ENCODE measurements at regions not wholly inside any gene's neighbourhood (a gene's known extent, or its start where the extent isn't known, plus 50 kb on each side); places are given as distances from the start of the nearest gene placed in this dataset.

- no peak for DNase-seq (ENCODE audit: low spot score)
Measured at GRCh38 chr3:165346503-165346902, 150.3 kb upstream of the SLITRK3 start.

DNA sequence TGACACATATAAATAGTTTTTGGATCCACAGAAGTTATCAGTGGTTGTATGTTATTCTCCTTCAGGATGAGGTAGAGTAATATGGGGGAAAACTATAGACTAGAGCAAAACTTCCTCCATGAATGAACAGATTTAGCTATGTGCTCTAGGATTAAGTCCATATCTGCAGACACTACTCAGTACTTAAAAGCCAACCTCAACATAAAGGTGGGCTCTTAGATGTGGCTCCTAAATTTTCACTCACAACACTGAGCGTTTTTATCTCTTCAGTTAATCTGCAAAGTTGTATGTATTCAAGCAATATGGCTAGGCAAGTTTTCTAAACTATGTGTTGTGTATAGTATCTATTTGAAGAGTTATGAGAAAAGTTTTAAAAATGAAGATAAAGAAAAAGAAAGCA is 147.0 kb upstream of the SLITRK3 start:
- DNase-seq (ENCODE audit: low spot score), result no peak

DNA sequence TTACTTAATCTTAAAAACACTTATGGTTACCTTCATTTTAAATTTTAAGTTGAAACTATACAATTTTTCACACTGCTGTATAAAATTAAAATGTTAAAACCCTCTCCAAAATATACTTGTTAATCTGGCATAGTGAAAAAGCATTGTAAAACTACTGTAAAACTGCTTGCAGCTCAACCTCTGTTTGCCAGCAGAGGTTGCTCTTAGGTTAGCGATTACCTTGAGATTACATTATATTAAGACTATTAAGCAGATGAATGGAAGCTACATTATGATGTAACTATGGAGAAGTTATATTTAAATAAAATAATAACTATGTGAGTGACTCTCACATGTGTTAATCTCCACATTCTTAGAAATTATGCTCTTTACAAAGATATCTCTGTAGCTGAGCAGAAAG is 143.6 kb upstream of the SLITRK3 start:
- no peak for DNase-seq (ENCODE audit: low spot score)

DNA sequence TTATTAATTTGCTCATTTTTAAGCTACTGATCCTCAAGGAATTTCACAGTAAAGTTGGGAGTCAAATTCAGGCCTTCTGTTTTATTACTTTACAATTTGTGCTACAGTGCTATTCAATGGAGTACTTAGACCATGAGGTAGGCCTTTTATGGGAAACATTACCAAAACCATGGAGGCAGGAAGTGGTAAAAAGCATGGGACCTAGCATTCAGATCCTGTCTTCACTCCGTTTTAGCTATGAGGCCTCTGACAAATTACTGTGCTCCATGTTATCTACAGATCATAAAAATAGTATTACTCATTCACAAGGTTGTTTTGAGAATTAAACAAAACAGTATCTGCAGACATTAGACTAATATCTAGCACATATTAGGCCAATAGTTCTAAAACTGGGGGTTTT is 140.6 kb upstream of the SLITRK3 start:
- no peak for DNase-seq (ENCODE audit: low spot score)
